Left lung (tissue), 4 donors: ENCODE measurements at regions not wholly inside any gene's neighbourhood (a gene's known extent, or its start where the extent isn't known, plus 50 kb on each side); places are given as distances from the start of the nearest gene placed in this dataset.

Experiments used
- ATAC-seq: fragments of 200-7000 bp; cut with Tn5 transposase; one replicate; pipeline ENCODE4 v1.9.1; 2020; ENCODE audit warnings: moderate library complexity
- DNase-seq, 4 donors: peaks; one replicate each; pipeline ENCODE4 v3.0.0-alpha.2; 2013 to 2020
- H3K27ac ChIP-seq, 2 donors: fragments of 200-600 bp; sonication (generic) in 1 of 2; one replicate each; pipeline versions ENCODE4 v1.5.0 to v1.8.0; 2020 to 2021
- H3K27me3 ChIP-seq, 2 donors: fragments of 200-600 bp; sonication (generic) in 1 of 2; one replicate each; pipeline versions ENCODE4 v1.5.0 to v1.8.0; 2020 to 2021
- H3K36me3 ChIP-seq, 2 donors: fragments of 200-600 bp; sonication (generic) in 1 of 2; one replicate each; pipeline versions ENCODE4 v1.5.0 to v1.8.0; 2020 to 2021
- H3K4me1 ChIP-seq, 2 donors: fragments of 200-600 bp; one replicate each; pipeline ENCODE4 v1.8.0; 2021
- H3K4me3 ChIP-seq, 2 donors: fragments of 200-600 bp; sonication (generic) in 1 of 2; one replicate each; pipeline versions ENCODE4 v1.5.0 to v1.8.0; 2020 to 2021; ENCODE audit warnings: mild to moderate bottlenecking in 1 of 2
- H3K9me3 ChIP-seq, 2 donors: fragments of 200-600 bp; sonication (generic) in 1 of 2; one replicate each; pipeline versions ENCODE4 v1.5.0 to v1.8.0; 2020 to 2021
- CTCF ChIP-seq, 2 donors: fragments of 200-600 bp; sonication (generic) in 1 of 2; IDR thresholded peaks; one replicate each; pipeline versions ENCODE4 v1.5.0 to v1.8.0; 2021; ENCODE audit warnings: antibody characterized with exemption in 2 of 2
- intact Hi-C, 2 donors: fragments of 100-400 bp; cut with DNase I; formaldehyde crosslinking; loops; one replicate each; pipeline versions ENCODE4 v1.11.2 to v1.14.2; 2022
- donor health status: DM: no; HTN: yes; CAD: no.
- donor health status: DM: no; HTN: no; CAD: no.

- no peak overlapping the region for H3K4me3 ChIP-seq
- DNase-seq (peak in 1 of 4 donors; percentile 58), ATAC-seq (peak; percentile 25)
- no peak for TF ChIP-seq CTCF (IDR thresholded peaks at IDR 0.05)
- H3K9me3 ChIP-seq = no peaks in the 10 kb centered on the region
- H3K4me1 ChIP-seq = peaks cover 28 to 78% of the 10 kb centered on the region in 2 donors
- intact Hi-C loops = no loop called here
- no peaks in the 10 kb centered on the region for H3K36me3 ChIP-seq
- H3K27me3 ChIP-seq = no peaks in the 10 kb centered on the region
- peak overlapping the region; percentile 66 to 93 for H3K27ac ChIP-seq
Measured at GRCh38 chr10:88062798-88063472, 199.5 kb downstream of the PTEN start.

GRCh38 chr10:88063861-88064557, 200.6 kb downstream of the PTEN start:
- Histone ChIP-seq H3K27ac (peak overlapping the region; percentile 5 to 93), H3K4me3 (no peak overlapping the region), H3K27me3 (no peaks in the 10 kb centered on the region), H3K4me1 (peaks cover 28 to 83% of the 10 kb centered on the region in 2 donors), H3K9me3 (no peaks in the 10 kb centered on the region), H3K36me3 (no peaks in the 10 kb centered on the region)
- intact Hi-C loops = no loop called here
- TF ChIP-seq CTCF (IDR thresholded peaks at IDR 0.05) = no peak
- ATAC-seq (peak; percentile 38), DNase-seq (no peak)

GRCh38 chr10:88064608-88065382, 201.4 kb downstream of the PTEN start:
- Histone ChIP-seq H3K36me3 (no peaks in the 10 kb centered on the region), H3K4me3 (no peak overlapping the region), H3K27ac (peak overlapping the region in 1 of 2 donors; percentile 93), H3K27me3 (no peaks in the 10 kb centered on the region), H3K9me3 (no peaks in the 10 kb centered on the region), H3K4me1 (peaks cover 28 to 86% of the 10 kb centered on the region in 2 donors)
- ATAC-seq (peak; percentile 25), DNase-seq (peak in 3 of 4 donors; percentile 49 to 77 (median 73))
- no peak for TF ChIP-seq CTCF (IDR thresholded peaks at IDR 0.05)
- intact Hi-C loops = no loop called here

- intact Hi-C loops = no loop called here
- ATAC-seq (no peak), DNase-seq (no peak)
- Histone ChIP-seq H3K27ac (peak overlapping the region in 1 of 2 donors; percentile 93), H3K4me1 (peaks cover 28 to 93% of the 10 kb centered on the region in 2 donors), H3K36me3 (no peaks in the 10 kb centered on the region), H3K27me3 (no peaks in the 10 kb centered on the region), H3K9me3 (no peaks in the 10 kb centered on the region), H3K4me3 (no peak overlapping the region)
- TF ChIP-seq CTCF (IDR thresholded peaks at IDR 0.05) = no peak
Measured at GRCh38 chr10:88065383-88066049, 202.1 kb downstream of the PTEN start.
